GM19328 (cell line): ENCODE measurements at regions not wholly inside any gene's neighbourhood (a gene's known extent, or its start where the extent isn't known, plus 50 kb on each side); places are given as distances from the start of the nearest gene placed in this dataset.
"Not testable (repeated sequence)": the region's sequence is repeated elsewhere in the genome, so short reads cannot be mapped to it uniquely, and the experiment has no call there.

Source experiments
- ATAC-seq: cut with Tn5 transposase; IDR thresholded peaks from one replicate; pipeline ENCODE4 v1.9.1; 2021; ENCODE audit warnings: mild to moderate bottlenecking, moderate library complexity; ENCODE audit not compliant: unreplicated experiment

GRCh38 chr1:182261655-182262054 lies 129.9 kb downstream of the GLUL start:
- ATAC-seq: no peak

GRCh38 chr1:182260516-182260915 lies 131.1 kb downstream of the GLUL start:
- ATAC-seq: no peak

- ATAC-seq: no peak
Measured at GRCh38 chr1:182259968-182260367, 131.6 kb downstream of the GLUL start.

GRCh38 chr1:182259229-182259872 lies 132.2 kb downstream of the GLUL start:
- ATAC-seq: no peak

GRCh38 chr1:182257369-182258063 lies 134.1 kb downstream of the GLUL start:
- ATAC-seq: no peak

- no peak for ATAC-seq
Measured at GRCh38 chr1:182256931-182257330, 134.7 kb downstream of the GLUL start.

GRCh38 chr1:182255494-182255893 lies 136.1 kb downstream of the GLUL start:
- no peak for ATAC-seq

- ATAC-seq: no peak
Measured at GRCh38 chr1:182253319-182253860, 138.2 kb downstream of the GLUL start.

- ATAC-seq: no peak
Measured at GRCh38 chr1:182251561-182251960, 140.0 kb downstream of the GLUL start.

- peak; percentile 54 for ATAC-seq
Measured at GRCh38 chr1:182249201-182249676, 142.4 kb downstream of the GLUL start.

GRCh38 chr1:182248721-182249120 lies 142.9 kb downstream of the GLUL start:
- ATAC-seq: peak; percentile 18

GRCh38 chr1:182247813-182248212 lies 143.8 kb downstream of the GLUL start:
- not testable (repeated sequence) for ATAC-seq

GRCh38 chr1:182246783-182247182 lies 144.8 kb downstream of the GLUL start:
- ATAC-seq: no peak

GRCh38 chr1:182245040-182245439 lies 146.6 kb downstream of the GLUL start:
- ATAC-seq: no peak

GRCh38 chr1:182244451-182244850 lies 147.1 kb downstream of the GLUL start:
- ATAC-seq: no peak

GRCh38 chr1:182242641-182243040 lies 148.9 kb downstream of the GLUL start:
- no peak for ATAC-seq

GRCh38 chr1:182240085-182240484 lies 151.5 kb downstream of the GLUL start:
- ATAC-seq: no peak

GRCh38 chr1:182238421-182238820 lies 153.2 kb downstream of the GLUL start:
- no peak for ATAC-seq

GRCh38 chr1:182237329-182237728 lies 154.3 kb downstream of the GLUL start:
- ATAC-seq: no peak

- ATAC-seq: no peak
Measured at GRCh38 chr1:182236651-182237077, 154.9 kb downstream of the GLUL start.

- no peak for ATAC-seq
Measured at GRCh38 chr1:182235952-182236650, 155.5 kb downstream of the GLUL start.

- no peak for ATAC-seq
Measured at GRCh38 chr1:182235604-182235951, 156.0 kb downstream of the GLUL start.
